ENCODE measurements at regions not wholly inside any gene's neighbourhood (a gene's known extent, or its start where the extent isn't known, plus 50 kb on each side); places are given as distances from the start of the nearest gene placed in this dataset.

- Histone ChIP-seq H3K4me3 (ENCODE audit: low read depth in 2 of 2, low read length in 2 of 2) (no peak overlapping the region), H3K4me1 (ENCODE audit: control insufficient read depth, insufficient read depth, low read length) (no peaks in the 10 kb centered on the region), H3K27me3 (ENCODE audit: control insufficient read depth, insufficient read depth, low read length) (no peaks in the 10 kb centered on the region), H3K27ac (ENCODE audit: low read length) (no peak overlapping the region), H3K9me3 (ENCODE audit: control insufficient read depth, insufficient read depth, low read depth, low read length) (peaks cover 3% of the 10 kb centered on the region; the same call in 1 of the 2 replicates), H3K36me3 (ENCODE audit: control insufficient read depth, insufficient read depth, low read length) (no peaks in the 10 kb centered on the region)
- in situ Hi-C loops (cut with HindIII; ENCODE audit: low pct_unique_long_range_greater_than_20kb, low sequenced_read_pairs): no loop called here
- DNase-seq (ENCODE audit: low read depth, low spot score) (no peak), ATAC-seq (no peak)
- no TSS peak for BruUV-seq (replicated peaks)
- ChIA-PET CTCF (no interaction called here), POLR2A (no interaction called here)
- intact Hi-C loops (cut with micrococcal nuclease; ENCODE audit: unreplicated experiment): no loop called here
- TF ChIP-seq SIN3A (IDR thresholded peaks at IDR 0.05; ENCODE audit: borderline replicate concordance, insufficient read depth, low read depth, low read length): no peak
These were observed 506.6 kb downstream of the FRK start for GRCh38 chr6:115554060-115554459.

- no peak for DNase-seq (ENCODE audit: low read depth, low spot score)
- BruUV-seq (replicated peaks): no TSS peak
- no peak for TF ChIP-seq TCF7L2 (IDR thresholded peaks at IDR 0.05; ENCODE audit: low read depth, low read length)
- TF ChIP-seq SIN3A (IDR thresholded peaks at IDR 0.05; ENCODE audit: borderline replicate concordance, insufficient read depth, low read depth, low read length): no peak
- TF ChIP-seq REST (IDR thresholded peaks at IDR 0.05; ENCODE audit: insufficient read depth in 1 of 2, low read depth in 2 of 2, low read length in 1 of 2): no peak
- TF ChIP-seq CTCF (IDR thresholded peaks at IDR 0.05): no peak
- TF ChIP-seq POLR2AphosphoS5 (IDR thresholded peaks at IDR 0.05; ENCODE audit: low read depth, low read length): no peak
- in situ Hi-C loops (cut with HindIII; ENCODE audit: low pct_unique_long_range_greater_than_20kb, low sequenced_read_pairs): no loop called here
- Histone ChIP-seq H3K9me3 (ENCODE audit: control insufficient read depth, insufficient read depth, low read depth, low read length) (no peaks in the 10 kb centered on the region), H3K4me1 (ENCODE audit: control insufficient read depth, insufficient read depth, low read length) (no peaks in the 10 kb centered on the region), H3K36me3 (ENCODE audit: control insufficient read depth, insufficient read depth, low read length) (no peaks in the 10 kb centered on the region), H3K4me3 (ENCODE audit: low read depth in 2 of 2, low read length in 2 of 2) (no peak overlapping the region), H3K27me3 (ENCODE audit: control insufficient read depth, insufficient read depth, low read length) (no peaks in the 10 kb centered on the region), H3K27ac (ENCODE audit: low read length) (no peak overlapping the region)
- intact Hi-C loops (cut with micrococcal nuclease; ENCODE audit: unreplicated experiment): no loop called here
- CTCF ChIA-PET: no interaction called here
- POLR2A ChIA-PET: no interaction called here
- no peak for ATAC-seq
These were observed 509.2 kb downstream of the FRK start for GRCh38 chr6:115551527-115551926.

GRCh38 chr6:115545672-115545986 lies 515.1 kb downstream of the FRK start:
- no peak for TF ChIP-seq POLR2AphosphoS5 (IDR thresholded peaks at IDR 0.05; ENCODE audit: low read depth, low read length)
- TF ChIP-seq REST (IDR thresholded peaks at IDR 0.05; ENCODE audit: insufficient read depth in 1 of 2, low read depth in 2 of 2, low read length in 1 of 2): no peak
- no TSS peak for BruUV-seq (replicated peaks)
- H3K27me3 ChIP-seq (ENCODE audit: control insufficient read depth, insufficient read depth, low read length): no peaks in the 10 kb centered on the region
- CTCF ChIA-PET: no interaction called here
- no peaks in the 10 kb centered on the region for H3K36me3 ChIP-seq (ENCODE audit: control insufficient read depth, insufficient read depth, low read length)
- ATAC-seq (no peak), DNase-seq (ENCODE audit: low read depth, low spot score) (no peak)
- intact Hi-C loops (cut with micrococcal nuclease; ENCODE audit: unreplicated experiment): no loop called here
- H3K4me3 ChIP-seq (ENCODE audit: low read depth in 2 of 2, low read length in 2 of 2): no peak overlapping the region
- H3K4me1 ChIP-seq (ENCODE audit: control insufficient read depth, insufficient read depth, low read length): no peaks in the 10 kb centered on the region
- POLR2A ChIA-PET: no interaction called here
- in situ Hi-C loops (cut with HindIII; ENCODE audit: low pct_unique_long_range_greater_than_20kb, low sequenced_read_pairs): no loop called here
- H3K27ac ChIP-seq (ENCODE audit: low read length): no peak overlapping the region
- no peaks in the 10 kb centered on the region for H3K9me3 ChIP-seq (ENCODE audit: control insufficient read depth, insufficient read depth, low read depth, low read length)
